Limb (tissue), 2 donors: ENCODE measurements at regions not wholly inside any gene's neighbourhood (a gene's known extent, or its start where the extent isn't known, plus 50 kb on each side); places are given as distances from the start of the nearest gene placed in this dataset.
"Not testable (repeated sequence)": the region's sequence is repeated elsewhere in the genome, so short reads cannot be mapped to it uniquely, and the experiment has no call there.

Source experiments
- DNase-seq, 2 donors: peaks; one replicate each; pipeline ENCODE4 v3.0.0-alpha.2; 2016; ENCODE audit errors: extremely low spot score in 2 of 2

DNA sequence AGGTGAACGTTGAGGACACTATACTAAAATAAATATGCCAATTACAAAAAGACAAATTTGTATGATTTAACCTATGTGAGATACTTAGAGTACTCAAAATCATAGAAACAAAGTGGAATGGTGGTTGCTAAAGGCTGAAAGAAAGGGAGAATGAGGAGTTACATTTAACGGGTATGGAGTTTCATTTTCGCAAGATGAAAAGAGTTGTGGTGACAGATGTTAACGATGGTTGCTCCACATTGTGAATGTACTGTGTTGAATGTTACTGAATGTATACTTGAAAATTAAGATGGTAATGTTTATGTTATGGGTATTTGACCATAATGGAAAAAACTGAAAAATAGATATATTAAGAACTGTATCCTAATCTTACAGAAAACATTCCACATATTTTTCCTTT lies 51.3 kb upstream of the MOCS2 start:
- no peak for DNase-seq

GRCh38 chr5:53161876-53162275 lies 52.3 kb upstream of the MOCS2 start:
- no peak for DNase-seq

DNA sequence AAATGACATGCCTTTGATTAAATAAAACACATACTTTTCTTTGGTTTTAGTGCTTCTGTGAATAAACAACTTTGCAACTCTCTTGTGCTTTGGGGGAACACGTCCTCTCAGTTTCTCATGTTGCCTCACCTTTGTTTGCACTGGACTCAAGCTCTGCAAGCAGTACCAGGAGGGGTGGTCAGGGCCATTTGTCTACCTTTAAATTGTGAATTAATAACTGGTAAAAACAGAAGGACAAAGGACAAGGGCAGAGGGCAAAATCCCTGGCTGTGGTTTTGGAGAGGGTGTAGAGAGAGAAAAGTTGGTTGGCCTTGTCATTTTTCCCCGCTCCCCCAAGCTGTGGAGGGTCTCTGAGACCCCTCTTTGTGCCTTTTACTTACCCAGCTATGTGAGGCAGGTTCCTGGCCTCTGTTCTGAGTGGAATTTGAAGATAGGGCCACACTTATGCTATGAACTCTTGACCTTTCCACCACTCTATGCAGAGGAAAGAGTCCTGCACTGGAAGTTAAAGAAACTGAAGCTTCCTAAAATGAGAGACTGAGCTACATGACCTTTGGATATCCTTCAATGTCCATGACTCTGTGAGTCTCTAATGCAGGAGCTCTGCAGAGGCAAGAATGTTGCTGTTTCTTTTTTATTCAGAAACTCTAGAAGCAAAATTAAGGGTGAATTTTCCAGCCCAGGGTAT lies 55.1 kb upstream of the MOCS2 start:
- no peak for DNase-seq

GRCh38 chr5:53165431-53166182 lies 56.0 kb upstream of the MOCS2 start:
- DNase-seq: peak in 1 of 2 donors; percentile 68

GRCh38 chr5:53166183-53166495 lies 56.6 kb upstream of the MOCS2 start:
- DNase-seq: no peak

- DNase-seq: no peak
Measured at GRCh38 chr5:53167836-53168235, 58.3 kb upstream of the MOCS2 start.

DNA sequence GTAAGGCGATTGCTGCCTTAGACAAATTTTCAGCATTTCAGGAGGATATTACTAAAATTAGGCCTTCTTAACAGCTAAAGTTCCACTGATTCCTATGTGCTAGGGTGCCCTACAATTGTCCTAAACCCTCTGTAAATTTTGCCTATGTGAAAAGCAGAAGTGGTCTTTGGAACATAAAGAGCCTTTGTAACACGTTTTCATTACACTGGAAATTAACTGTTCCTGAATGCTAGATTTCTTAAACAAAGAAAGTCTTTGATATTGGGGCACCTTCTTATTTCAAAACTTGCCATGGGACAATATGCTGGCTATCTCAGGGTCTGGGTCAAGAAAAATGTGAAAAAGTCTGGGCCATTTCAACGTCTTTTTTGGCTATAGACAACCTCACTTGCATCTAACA lies 60.4 kb upstream of the MOCS2 start:
- DNase-seq: no peak

- peak in 1 of 2 donors; percentile 47 for DNase-seq
Measured at GRCh38 chr5:53170746-53171349, 61.3 kb upstream of the MOCS2 start.

DNA sequence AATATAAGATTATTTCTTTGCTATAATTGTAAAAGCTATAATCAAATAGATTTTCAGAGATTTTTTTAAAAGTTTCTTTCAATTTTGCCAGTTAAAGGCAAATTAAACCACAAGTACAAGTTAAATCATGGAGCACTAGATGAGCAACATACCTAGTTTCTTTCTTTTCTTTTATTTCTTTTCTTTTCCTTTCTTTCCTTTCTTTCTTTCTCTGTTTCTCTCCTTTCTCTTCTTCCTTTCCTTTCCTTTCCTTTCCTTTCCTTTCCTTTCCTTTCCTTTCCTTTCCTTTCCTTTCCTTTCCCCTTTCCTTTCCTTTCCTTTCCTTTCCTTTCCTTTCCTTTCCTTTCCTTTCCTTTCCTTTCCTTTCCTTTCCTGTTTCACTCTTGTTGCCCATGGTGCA lies 62.5 kb upstream of the MOCS2 start:
- DNase-seq: not testable (repeated sequence)

DNA sequence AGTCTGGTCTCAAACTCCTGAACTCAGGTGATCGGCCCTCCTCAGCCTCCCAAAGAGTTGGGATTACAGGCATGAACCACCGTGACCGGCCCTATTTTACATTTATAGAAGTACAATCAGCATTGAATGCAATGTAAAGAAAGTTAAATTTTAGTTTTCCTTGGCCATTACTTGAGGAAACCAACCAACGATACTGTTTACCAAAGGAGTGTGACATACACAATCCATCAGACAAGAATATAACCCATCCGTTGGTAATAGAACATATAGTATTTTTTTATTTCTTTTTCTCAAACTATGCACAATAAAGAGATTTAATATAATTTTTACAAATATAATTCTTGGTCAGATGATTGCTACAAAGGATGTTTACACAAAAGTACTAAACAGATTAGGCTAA lies 63.1 kb upstream of the MOCS2 start:
- DNase-seq: no peak

DNA sequence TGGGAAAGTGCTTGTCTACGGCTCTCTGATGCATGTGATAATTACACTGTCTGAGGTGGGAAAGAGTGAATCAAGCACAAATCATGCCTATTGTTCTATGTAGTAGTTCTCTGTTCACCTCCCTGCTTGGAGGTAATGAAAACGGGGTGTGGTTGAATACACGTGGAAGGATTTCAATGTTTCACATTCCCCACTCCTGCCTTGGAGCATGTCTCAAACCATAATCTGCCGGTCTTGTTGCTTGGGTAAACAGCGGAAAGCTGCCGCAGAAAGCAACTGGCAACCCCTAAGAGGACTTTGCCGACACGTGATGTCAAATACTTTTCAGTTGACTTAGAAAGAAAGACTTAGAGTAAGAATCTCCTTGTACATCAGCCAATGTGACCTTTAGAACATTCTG lies 63.5 kb upstream of the MOCS2 start:
- no peak for DNase-seq

GRCh38 chr5:53178830-53179229 lies 69.3 kb upstream of the MOCS2 start:
- no peak for DNase-seq

- DNase-seq: no peak
Measured at GRCh38 chr5:53179691-53180090, 70.1 kb upstream of the MOCS2 start.

DNA sequence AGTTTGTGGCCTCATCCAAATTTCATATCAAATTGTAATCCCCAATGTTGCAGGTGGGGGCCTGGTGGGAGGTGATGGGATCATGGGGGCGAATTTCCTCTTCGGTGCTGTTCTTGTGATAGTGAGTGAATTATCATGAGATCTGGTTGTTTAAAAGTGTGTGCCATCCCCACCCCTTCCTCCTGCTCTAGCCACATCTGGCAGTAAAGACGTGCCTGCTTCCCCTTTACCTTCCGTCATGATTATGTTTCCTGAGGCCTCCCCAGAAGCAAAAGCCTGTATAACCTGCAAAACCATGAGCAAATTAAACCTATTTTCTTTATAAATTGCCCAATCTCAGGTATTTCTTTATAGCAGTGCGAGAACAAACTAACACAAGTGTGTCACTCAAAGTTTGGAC lies 71.0 kb upstream of the MOCS2 start:
- DNase-seq: no peak

- DNase-seq: no peak
Measured at GRCh38 chr5:53180991-53181390, 71.4 kb upstream of the MOCS2 start.

DNA sequence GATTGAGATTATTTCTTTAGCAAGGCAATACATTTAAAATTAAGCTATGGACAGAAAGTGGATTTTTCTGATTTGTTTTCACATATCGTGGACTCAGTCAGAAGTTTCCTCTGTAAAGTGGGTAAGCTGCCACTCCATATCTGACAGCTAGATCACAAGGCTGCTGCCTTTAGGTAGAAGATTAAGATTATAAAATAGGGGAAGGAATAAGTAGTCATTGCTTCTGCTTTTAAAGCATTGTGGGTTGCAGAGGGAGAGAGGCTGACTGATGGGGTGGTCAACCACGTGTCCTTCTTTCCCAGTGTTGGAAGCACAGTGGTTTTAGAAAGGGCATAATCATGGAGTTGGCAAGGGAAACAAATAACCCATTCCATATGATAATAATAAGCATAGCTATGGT lies 74.3 kb upstream of the MOCS2 start:
- DNase-seq: no peak

GRCh38 chr5:53191548-53192165 lies 82.1 kb upstream of the MOCS2 start:
- no peak for DNase-seq

GRCh38 chr5:53194086-53194485 lies 84.5 kb upstream of the MOCS2 start:
- no peak for DNase-seq

- no peak for DNase-seq
Measured at GRCh38 chr5:53199882-53200281, 90.3 kb upstream of the MOCS2 start.

GRCh38 chr5:53200306-53200705 lies 90.7 kb upstream of the MOCS2 start:
- no peak for DNase-seq

DNA sequence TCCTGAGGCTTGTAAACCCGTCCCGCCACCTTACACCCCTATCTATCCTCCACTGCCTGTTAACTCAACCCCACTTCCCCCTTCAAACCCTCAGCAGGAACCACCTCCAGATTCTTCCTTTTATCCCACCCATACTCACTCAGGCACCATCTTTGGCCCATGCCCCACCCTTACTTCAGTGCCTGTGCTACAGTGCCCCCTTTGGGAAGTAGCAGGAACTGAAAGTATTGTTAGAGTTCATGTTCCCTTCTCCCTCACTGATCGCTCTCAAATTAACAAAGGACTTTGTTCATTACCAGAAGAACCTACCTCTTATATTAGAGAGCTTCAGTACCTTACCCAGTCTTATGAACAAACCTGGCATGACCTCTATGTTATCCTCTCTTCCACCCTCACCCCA lies 92.2 kb upstream of the MOCS2 start:
- no peak for DNase-seq

DNA sequence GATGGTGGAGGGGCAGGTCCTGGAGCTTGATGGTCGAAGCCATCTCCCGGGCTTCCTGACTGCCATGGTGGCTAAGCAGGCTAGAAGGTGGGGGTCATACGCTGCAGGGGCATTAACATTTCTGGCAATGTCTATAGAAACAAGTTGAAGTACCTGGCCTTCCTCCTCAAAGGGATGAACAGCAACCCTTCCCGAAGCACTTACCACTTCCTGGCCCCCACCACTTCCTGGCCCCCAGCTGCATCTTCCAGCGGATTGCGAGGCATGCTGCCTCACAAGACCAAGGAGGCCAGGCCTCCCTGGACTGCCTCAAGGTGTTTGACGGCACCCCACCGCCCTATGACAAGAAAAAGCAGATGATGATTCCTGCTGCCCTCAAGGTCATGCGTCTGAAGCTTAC lies 97.0 kb upstream of the MOCS2 start:
- no peak for DNase-seq

GRCh38 chr5:53211799-53212198 lies 102.2 kb upstream of the MOCS2 start:
- DNase-seq: no peak
